Stimulated activated CD4-positive, alpha-beta T cell treated with anti-CD3 and anti-CD28 coated beads, Interleukin-4, amount 100 ng/mL, for 48 hours (primary cell): ENCODE measurements at regions not wholly inside any gene's neighbourhood (a gene's known extent, or its start where the extent isn't known, plus 50 kb on each side); places are given as distances from the start of the nearest gene placed in this dataset.
"Not testable (repeated sequence)": the region's sequence is repeated elsewhere in the genome, so short reads cannot be mapped to it uniquely, and the experiment has no call there.

Experiments used
- DNase-seq, 2 donors: peaks; one replicate each; pipeline ENCODE4 v3.0.0-alpha.2; 2020; ENCODE audit warnings: low read depth in 2 of 2

DNA sequence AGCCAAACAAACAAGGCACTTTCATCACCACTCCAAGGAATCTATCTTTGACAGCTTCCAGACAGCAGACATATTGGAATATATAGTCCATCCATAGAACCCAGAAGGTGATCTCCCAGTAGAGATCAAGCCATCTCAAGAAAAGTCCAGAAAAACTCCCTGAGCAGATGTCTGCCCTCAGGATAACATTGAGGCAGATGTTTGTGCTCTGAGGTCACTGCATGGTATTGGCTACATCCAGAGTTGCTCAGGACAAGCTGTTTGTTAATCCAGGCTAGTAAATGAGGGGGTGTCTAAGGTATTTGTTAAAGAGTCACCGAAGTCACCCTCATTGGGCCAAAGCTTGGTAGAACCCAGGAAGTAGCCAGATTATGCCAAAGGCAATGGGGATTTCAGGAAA, 556.3 kb upstream of the KLF4 start:
- DNase-seq, result no peak

DNA sequence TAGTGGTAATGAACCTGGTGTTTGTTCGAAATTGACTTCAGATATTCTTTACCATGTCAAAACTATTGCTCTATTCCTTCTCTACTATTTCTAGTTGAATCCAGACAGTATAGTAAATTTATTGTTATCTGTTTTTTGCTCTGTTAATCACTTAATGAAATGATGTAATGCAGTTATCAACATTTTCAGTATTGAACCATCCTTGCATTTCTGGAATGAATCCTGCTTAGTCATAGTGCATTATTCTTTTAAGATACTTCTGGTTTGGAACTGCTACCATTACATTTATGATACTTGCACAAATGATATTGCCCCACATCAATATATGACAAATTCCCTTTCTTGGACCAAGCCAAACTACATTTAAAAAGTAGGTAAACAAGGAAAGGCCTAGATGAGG, 554.0 kb upstream of the KLF4 start:
- DNase-seq, result no peak

- DNase-seq, result no peak
Observed at GRCh38 chr9:108041551-108041950, 552.0 kb upstream of the KLF4 start.

DNA sequence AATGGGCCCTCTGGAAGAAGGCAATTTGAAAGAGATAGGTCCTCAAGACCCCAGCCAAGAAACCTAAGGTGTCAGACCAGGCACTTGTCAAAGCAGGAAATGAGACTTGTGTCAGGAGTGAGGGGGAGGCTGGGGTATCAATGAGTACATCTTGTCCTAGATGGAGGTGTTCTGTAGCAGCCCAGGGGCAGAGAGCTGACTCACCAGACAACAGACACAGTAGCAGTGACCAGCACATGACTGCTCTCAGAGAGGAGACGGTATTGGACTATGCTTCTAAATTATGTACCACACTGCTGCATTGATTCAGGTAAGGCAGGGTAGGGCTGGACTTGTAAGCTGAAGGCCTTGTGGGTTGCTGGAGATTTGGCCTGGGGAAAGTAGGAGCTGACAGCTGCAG, 551.2 kb upstream of the KLF4 start:
- DNase-seq, result no peak

DNA sequence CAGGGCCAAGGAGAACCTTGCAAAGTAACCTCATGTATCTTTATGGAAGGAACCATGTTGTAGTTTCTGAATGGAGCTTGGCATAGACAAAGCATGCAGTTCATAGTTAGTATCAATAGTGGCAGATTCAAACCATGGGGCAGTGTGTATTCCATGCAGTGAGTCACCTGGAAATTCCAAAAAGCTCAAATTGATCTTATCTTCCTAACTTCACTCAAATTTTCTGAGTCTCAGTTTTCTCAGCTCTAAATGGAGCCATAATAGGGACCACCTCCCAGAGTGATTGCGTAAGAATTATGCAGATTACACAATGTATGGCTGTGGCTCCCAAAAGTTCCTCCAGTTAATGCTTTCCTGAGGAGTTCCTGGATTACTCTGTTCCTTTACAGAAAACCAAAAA, 549.9 kb upstream of the KLF4 start:
- DNase-seq, result no peak

DNA sequence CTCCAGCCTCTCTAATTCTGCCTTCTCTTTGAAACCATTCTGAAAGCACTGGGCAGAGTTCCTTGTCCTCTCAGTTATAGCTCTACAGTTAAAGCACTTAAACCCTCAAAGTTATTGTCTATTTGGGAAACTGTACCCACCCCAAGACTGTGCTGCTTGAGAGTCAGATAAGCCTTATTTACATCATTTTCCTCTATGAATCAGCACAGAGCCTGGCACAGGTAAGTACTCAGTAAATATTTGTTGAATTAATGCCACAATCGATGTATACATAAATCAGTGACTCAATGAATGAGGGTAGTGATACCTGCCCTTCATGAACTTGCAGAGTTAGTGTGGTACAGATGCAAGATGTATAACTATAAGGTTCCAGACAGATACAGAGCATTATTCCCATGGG, 549.4 kb upstream of the KLF4 start:
- no peak for DNase-seq

GRCh38 chr9:108035487-108035886, 545.9 kb upstream of the KLF4 start:
- no peak for DNase-seq

- DNase-seq, result no peak
Observed at GRCh38 chr9:108033976-108034964, 544.7 kb upstream of the KLF4 start.

- not testable (repeated sequence) for DNase-seq
Observed at GRCh38 chr9:108032079-108032478, 542.5 kb upstream of the KLF4 start.

DNA sequence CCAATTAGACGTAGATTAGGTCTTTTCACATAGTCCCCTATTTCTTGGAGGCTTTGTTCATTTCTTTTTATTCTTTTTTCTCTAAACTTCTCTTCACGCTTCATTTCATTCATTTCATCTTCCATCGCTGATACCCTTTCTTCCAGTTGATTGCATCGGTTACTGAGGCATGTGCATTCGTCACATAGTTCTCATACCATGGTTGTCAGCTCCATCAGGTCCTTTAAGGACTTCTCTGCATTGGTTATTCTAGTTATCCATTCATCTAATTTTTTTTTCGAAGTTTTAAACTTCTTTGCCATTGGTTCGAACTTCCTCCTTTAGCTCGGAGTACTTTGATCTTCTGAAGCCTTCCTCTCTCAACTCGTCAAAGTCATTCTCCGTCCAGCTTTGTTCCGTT, 541.7 kb upstream of the KLF4 start:
- DNase-seq, result not testable (repeated sequence)

DNA sequence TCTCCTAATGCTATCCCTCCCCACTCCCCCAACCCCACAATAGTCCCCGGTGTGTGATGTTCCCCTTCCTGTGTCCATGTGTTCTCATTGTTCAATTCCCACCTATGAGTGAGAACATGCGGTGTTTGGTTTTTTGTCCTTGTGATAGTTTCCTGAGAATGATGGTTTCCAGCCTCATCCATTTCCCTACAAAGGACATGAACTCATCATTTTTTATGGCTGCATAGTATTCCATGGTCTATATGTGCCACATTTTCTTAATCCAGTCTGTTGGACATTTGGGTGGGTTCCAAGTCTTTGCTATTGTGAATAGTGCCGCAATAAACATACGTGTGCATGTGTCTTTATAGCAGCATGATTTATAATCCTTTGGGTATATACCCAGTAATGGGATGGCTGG, 537.1 kb upstream of the KLF4 start:
- not testable (repeated sequence) for DNase-seq

DNA sequence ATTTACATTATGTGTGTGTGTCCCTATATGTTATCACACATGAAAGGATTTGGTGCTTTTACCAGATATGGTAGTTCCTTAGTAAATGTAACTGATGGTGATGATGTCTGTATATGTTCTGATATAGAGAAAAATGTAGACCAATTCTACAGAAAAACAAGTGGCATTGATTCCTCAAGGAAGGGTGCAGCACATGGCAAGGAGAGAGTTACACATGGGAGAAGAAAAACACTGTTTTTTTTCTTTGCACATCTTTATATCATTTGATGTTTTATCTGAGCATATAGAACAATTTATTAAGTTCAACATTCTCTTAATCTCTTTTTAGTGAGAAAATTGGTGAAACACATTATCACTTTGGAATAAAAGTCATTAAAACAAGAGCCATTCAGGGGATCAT, 535.0 kb upstream of the KLF4 start:
- no peak for DNase-seq

- no peak for DNase-seq
Observed at GRCh38 chr9:108022246-108022935, 532.8 kb upstream of the KLF4 start.

DNA sequence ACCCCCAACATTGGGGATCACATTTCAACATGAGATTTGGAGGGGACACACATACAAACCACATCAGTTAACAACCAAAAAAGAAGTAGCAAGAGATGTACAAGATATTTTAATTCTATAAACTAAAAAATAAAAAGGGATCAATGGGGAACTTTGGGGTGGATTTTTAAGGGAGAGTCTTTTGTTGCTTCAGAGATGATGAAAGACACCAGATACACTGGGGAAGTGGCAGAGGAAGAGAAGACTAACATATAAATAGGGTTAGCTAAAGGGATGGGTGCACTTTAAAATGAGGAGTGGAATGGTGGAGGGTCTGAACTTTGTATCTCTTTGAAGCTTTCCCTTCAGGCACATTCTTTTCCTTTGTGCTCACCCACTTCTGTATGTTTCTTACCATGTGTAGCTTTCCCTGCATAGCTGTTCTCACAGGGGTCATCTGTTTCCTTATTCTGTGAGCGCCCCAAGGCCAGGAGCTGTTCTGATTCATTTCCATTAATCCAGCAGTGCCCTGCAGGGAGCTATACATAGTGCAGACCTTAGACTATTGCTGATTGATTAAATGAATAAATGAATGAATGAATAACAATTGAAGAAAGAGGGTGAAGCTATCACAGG, 531.6 kb upstream of the KLF4 start:
- DNase-seq, result no peak

- DNase-seq, result no peak
Observed at GRCh38 chr9:108019821-108020220, 530.3 kb upstream of the KLF4 start.

DNA sequence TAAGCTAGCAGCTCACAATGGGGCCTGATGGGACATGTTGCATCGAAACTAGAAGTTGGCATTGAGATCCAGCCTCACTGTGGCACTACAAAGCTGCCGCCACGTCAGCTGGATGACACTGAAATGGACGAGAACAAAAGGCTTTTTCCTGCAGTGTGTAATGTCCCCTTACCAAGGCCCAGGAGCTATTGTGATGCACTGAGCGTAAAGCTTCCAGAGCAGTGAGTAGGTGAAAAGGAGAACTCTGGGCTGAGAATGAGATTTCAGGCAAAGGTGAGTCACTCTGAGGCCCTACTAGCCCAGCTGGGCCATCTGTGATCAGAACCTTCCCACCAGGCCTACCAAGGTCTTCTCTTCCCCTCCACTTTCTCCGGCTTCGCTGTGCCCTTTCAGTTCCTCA, 528.1 kb upstream of the KLF4 start:
- no peak for DNase-seq

- no peak for DNase-seq
Observed at GRCh38 chr9:108016446-108016845, 526.9 kb upstream of the KLF4 start.

DNA sequence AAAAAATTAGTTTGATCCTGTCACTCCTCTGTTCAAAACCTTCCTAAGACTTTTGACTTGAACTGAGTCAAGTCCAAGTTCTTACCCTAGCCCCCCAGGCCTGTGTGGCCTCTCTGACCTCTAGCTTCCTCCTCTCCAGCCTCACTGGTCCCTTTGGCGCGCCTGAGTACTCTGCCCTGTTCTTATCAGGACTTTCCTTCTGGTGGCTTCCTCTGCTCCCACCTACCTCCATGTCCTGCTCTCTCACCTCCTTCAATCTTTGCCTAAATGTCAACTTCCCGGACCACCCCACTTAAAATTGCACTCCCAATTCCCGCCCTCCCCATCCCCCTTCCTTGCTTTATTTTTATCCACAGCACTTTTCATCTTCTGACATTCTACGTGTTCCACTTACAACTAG, 526.1 kb upstream of the KLF4 start:
- DNase-seq, result no peak

DNA sequence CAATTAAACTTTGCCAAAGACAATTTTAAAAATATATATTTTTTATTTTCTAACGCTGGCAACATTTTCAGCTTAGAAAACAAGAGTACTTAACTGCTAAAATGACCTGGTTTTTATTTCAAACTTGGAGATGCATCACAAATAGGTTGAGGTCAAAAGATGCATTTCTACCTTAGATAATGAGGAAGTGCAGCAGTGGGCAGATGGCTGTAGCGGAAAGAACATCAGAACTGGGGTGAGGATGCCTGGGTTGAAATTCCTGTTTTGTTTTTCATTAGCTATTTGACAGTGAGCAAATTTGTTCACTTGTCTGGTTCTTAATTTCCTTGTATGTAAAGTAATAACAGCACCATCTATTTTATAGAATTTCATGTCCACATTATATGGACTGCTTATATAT, 524.8 kb upstream of the KLF4 start:
- no peak for DNase-seq

- no peak for DNase-seq
Observed at GRCh38 chr9:108012886-108013665, 523.5 kb upstream of the KLF4 start.

GRCh38 chr9:108012405-108012804, 522.8 kb upstream of the KLF4 start:
- DNase-seq, result no peak

DNA sequence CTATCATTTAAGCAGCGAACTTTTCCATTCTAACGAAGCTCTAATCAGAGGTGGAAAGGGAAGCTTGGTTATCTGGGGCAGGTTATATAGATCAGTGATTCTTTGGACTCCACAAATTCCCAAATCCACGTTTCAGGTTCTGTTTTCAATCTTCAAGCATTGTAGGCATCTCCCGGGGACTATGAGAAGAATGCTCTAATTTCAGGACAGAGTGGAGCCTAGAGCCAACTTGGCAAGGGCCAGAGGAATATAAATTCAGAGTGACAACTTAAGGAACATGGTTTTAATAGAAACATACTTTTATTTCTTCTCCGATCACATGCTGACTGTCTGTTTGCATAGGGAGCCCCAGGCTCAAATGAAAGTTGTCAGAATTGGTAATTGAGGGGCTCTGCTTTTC, 514.0 kb upstream of the KLF4 start:
- no peak for DNase-seq
